CD14-positive monocyte (primary cell): ENCODE measurements at regions not wholly inside any gene's neighbourhood (a gene's known extent, or its start where the extent isn't known, plus 50 kb on each side); places are given as distances from the start of the nearest gene placed in this dataset.

Experiments used
- DNase-seq, 3 donors: peaks; one replicate each; pipeline ENCODE4 v3.0.0-alpha.2; 2011 to 2022
- H2AFZ ChIP-seq: 2 replicates; pipeline ENCODE4 v1.6.0; 2012; ENCODE audit warnings: mild to moderate bottlenecking, low read depth, low read length, inconsistent platforms; ENCODE audit not compliant: insufficient read depth, poor library complexity, severe bottlenecking
- H3K27ac ChIP-seq, 2 donors: 1 replicate in 1 of 2; 2 replicates in 1 of 2; pipeline ENCODE4 v1.5.1; 2012 to 2013; ENCODE audit warnings: low read length in 2 of 2, control low read depth in 1 of 2, inconsistent platforms in 1 of 2, low read depth in 1 of 2, mild to moderate bottlenecking in 1 of 2
- H3K27me3 ChIP-seq, 2 donors: one replicate each; pipeline versions ENCODE4 v1.6.0 to v1.6.1; 2011 to 2013; ENCODE audit warnings: low read length in 2 of 2; ENCODE audit not compliant: control insufficient read depth in 2 of 2, insufficient read depth in 2 of 2
- H3K36me3 ChIP-seq, 2 donors: replicated peaks in 1 of 2; 1 replicate in 1 of 2; 2 replicates in 1 of 2; pipeline versions ENCODE4 v1.5.1 to v1.6.1; 2012 to 2013; ENCODE audit warnings: low read length in 2 of 2, control low read depth in 1 of 2, inconsistent platforms in 1 of 2, mild to moderate bottlenecking in 1 of 2; ENCODE audit not compliant: insufficient read depth in 2 of 2, control insufficient read depth in 1 of 2
- H3K4me1 ChIP-seq, 2 donors: 1 replicate in 1 of 2; 2 replicates in 1 of 2; pipeline versions ENCODE4 v1.5.1 to v1.6.1; 2012 to 2013; ENCODE audit warnings: low read length in 2 of 2, control low read depth in 1 of 2, inconsistent platforms in 1 of 2, mild to moderate bottlenecking in 1 of 2, moderate library complexity in 1 of 2; ENCODE audit not compliant: insufficient read depth in 2 of 2, control insufficient read depth in 1 of 2
- H3K4me2 ChIP-seq: replicated peaks from 2 replicates; pipeline ENCODE3; 2012; ENCODE audit warnings: low read length, moderate library complexity, mild to moderate bottlenecking; ENCODE audit not compliant: poor library complexity, severe bottlenecking; ENCODE audit errors: extremely low read depth
- H3K4me3 ChIP-seq, 3 experiments: fragments of 200-600 bp in 1 of 3; sonication (generic) in 1 of 3; replicated peaks in 1 of 3; 1 replicate in 2 of 3; 2 replicates in 1 of 3; pipeline ENCODE4 v1.5.1; 2011 to 2013; ENCODE audit warnings: low read length in 3 of 3, mild to moderate bottlenecking in 3 of 3, control low read depth in 2 of 3, low read depth in 2 of 3, inconsistent platforms in 1 of 3, moderate library complexity in 1 of 3
- H3K79me2 ChIP-seq: 2 replicates; pipeline ENCODE4 v1.6.0; 2012; ENCODE audit warnings: mild to moderate bottlenecking, control low read depth, inconsistent platforms, low read length, moderate library complexity; ENCODE audit not compliant: insufficient read depth
- H3K9ac ChIP-seq: 2 replicates; pipeline ENCODE4 v1.6.0; 2017; ENCODE audit warnings: low read length, mild to moderate bottlenecking; ENCODE audit not compliant: insufficient read depth, poor library complexity, severe bottlenecking
- H3K9me3 ChIP-seq, 2 donors: replicated peaks in 1 of 2; 1 replicate in 1 of 2; 2 replicates in 1 of 2; pipeline versions ENCODE4 v1.5.1 to v1.6.1; 2012 to 2013; ENCODE audit warnings: low read length in 2 of 2, control low read depth in 1 of 2; ENCODE audit not compliant: control insufficient read depth in 1 of 2, insufficient read depth in 1 of 2
- H4K20me1 ChIP-seq: 2 replicates; pipeline ENCODE4 v1.6.0; 2012; ENCODE audit warnings: mild to moderate bottlenecking, low read length, control low read depth, moderate library complexity; ENCODE audit not compliant: insufficient read depth
- H3K27ac Mint-ChIP-seq, 7 donors: one replicate each; pipeline ENCODE4 v1.8.0; 2020; ENCODE audit warnings: mild to moderate bottlenecking in 7 of 7, mixed read lengths in 7 of 7, moderate library complexity in 6 of 7, inconsistent platforms in 2 of 7
- H3K27me3 Mint-ChIP-seq, 3 donors: one replicate each; pipeline ENCODE4 v1.8.0; 2021 to 2022; ENCODE audit warnings: low read depth in 3 of 3, mild to moderate bottlenecking in 3 of 3, mixed read lengths in 3 of 3, moderate library complexity in 3 of 3, inconsistent platforms in 1 of 3
- H3K36me3 Mint-ChIP-seq, 2 donors: one replicate each; pipeline ENCODE4 v1.8.0; 2020; ENCODE audit warnings: mixed read lengths in 2 of 2, inconsistent platforms in 1 of 2, mild to moderate bottlenecking in 1 of 2
- H3K4me1 Mint-ChIP-seq: one replicate; pipeline ENCODE4 v1.8.0; 2020; ENCODE audit warnings: mild to moderate bottlenecking, mixed read lengths
- H3K4me3 Mint-ChIP-seq, 2 donors: one replicate each; pipeline ENCODE4 v1.8.0; 2020; ENCODE audit warnings: mild to moderate bottlenecking in 2 of 2, mixed read lengths in 2 of 2, moderate library complexity in 1 of 2
- H3K9me3 Mint-ChIP-seq, 7 donors: one replicate each; pipeline ENCODE4 v1.8.0; 2020 to 2022; ENCODE audit warnings: mixed read lengths in 7 of 7, mild to moderate bottlenecking in 6 of 7, moderate library complexity in 6 of 7, inconsistent platforms in 2 of 7
- WGBS: methylation state at CpG from one replicate; pipeline ENCODE4 v1.1.5; 2013; ENCODE audit warnings: missing lambda C conversion rate; ENCODE audit not compliant: insufficient coverage; 5-methylcytosine and 5-hydroxymethylcytosine counted together
- intact Hi-C, 2 donors: fragments of 100-400 bp; cut with micrococcal nuclease; formaldehyde crosslinking; loops; one replicate each; pipeline versions ENCODE4 v1.15.0 to v1.15.1; 2023
- TF ChIP-seq, protein P1 (sequence below): fragments of 200-600 bp; IDR thresholded peaks from one replicate; pipeline ENCODE4 v1.8.0; 2022; ENCODE audit warnings: antibody characterized with exemption, mild to moderate bottlenecking

DNA sequence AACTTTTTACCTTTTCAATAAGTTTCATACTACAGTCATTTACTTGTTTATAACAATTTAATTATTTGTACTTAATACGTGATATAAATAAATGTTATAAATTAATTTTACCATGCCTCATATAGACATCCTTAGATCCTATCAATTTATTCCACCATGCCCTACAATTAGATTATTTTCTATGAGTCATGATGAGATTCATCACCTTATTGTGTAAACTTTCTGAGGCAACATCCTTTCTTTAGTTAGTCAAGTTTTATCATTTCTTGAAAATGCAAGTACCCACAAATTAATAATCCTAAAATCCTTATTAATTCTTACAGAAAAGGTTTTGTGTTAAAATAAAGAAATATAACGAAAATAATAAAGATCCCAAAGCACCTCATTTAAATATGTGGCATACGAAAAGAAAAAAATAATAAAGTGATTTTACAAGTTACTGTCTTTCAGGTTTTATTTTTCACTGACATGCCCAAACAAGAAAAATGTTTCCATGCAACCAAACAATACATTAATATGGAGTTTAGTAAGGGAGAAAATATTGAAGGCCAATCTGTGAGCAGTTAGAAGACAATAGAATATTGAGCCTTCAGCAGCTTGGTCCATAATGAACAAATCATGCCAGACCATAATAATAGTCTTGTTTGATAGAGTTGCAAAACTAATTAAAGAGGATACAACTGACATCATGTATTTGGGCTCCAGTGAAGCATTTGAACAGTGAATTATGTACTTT lies 188.7 kb upstream of the MRPS30 start:
- no peaks in the 10 kb centered on the region for H3K36me3 Mint-ChIP-seq
- Histone ChIP-seq H3K4me3 (no peak overlapping the region), H3K9ac (no peak overlapping the region), H3K9me3 (peaks cover 0 to 3% of the 10 kb centered on the region in 2 donors), H3K36me3 (no peaks in the 10 kb centered on the region), H3K4me1 (no peaks in the 10 kb centered on the region), H4K20me1 (no peaks in the 10 kb centered on the region), H3K27ac (no peak overlapping the region), H3K79me2 (no peaks in the 10 kb centered on the region), H2AFZ (no peak overlapping the region), H3K27me3 (no peaks in the 10 kb centered on the region), H3K4me2 (no peak overlapping the region)
- TF ChIP-seq, protein P1, sequence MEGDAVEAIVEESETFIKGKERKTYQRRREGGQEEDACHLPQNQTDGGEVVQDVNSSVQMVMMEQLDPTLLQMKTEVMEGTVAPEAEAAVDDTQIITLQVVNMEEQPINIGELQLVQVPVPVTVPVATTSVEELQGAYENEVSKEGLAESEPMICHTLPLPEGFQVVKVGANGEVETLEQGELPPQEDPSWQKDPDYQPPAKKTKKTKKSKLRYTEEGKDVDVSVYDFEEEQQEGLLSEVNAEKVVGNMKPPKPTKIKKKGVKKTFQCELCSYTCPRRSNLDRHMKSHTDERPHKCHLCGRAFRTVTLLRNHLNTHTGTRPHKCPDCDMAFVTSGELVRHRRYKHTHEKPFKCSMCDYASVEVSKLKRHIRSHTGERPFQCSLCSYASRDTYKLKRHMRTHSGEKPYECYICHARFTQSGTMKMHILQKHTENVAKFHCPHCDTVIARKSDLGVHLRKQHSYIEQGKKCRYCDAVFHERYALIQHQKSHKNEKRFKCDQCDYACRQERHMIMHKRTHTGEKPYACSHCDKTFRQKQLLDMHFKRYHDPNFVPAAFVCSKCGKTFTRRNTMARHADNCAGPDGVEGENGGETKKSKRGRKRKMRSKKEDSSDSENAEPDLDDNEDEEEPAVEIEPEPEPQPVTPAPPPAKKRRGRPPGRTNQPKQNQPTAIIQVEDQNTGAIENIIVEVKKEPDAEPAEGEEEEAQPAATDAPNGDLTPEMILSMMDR: no peak
- H3K9me3 Mint-ChIP-seq: peaks cover 0 to 7% (median 0%) of the 10 kb centered on the region in 7 donors
- no peak overlapping the region for H3K4me3 Mint-ChIP-seq
- no peak for DNase-seq
- H3K4me1 Mint-ChIP-seq: no peaks in the 10 kb centered on the region
- intact Hi-C loops: no loop called here
- WGBS: no CpG with 5 or more reads among the region's 3 CpGs
- H3K27me3 Mint-ChIP-seq: no peaks in the 10 kb centered on the region
- H3K27ac Mint-ChIP-seq: no peak overlapping the region

DNA sequence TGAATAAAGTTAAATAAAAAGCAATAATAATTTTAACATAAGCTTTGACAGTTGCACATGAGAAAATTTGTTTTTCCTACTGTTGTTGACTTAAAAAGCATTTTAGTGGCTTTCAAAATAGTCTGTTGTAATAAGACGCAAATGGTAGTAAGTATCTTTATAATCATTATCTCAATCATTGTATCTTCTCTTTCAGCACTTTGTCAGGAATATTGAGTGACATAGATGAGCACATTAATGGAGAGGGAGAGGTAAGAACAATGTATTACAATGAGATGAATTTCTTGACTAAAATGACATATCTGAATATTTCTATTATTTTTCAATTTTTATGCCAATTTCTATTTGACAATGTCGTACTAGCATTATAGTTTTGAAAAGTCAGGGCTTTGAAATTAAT lies 193.9 kb upstream of the MRPS30 start:
- Histone ChIP-seq H3K9me3 (no peaks in the 10 kb centered on the region), H3K9ac (no peak overlapping the region), H3K27me3 (no peaks in the 10 kb centered on the region), H3K4me1 (no peaks in the 10 kb centered on the region), H3K4me2 (no peak overlapping the region), H3K36me3 (no peaks in the 10 kb centered on the region), H3K4me3 (no peak overlapping the region), H3K27ac (no peak overlapping the region), H2AFZ (no peak overlapping the region), H4K20me1 (no peaks in the 10 kb centered on the region), H3K79me2 (no peaks in the 10 kb centered on the region)
- Mint-ChIP-seq H3K27me3 (no peaks in the 10 kb centered on the region), H3K4me3 (no peak overlapping the region), H3K27ac (no peak overlapping the region), H3K9me3 (peaks cover 0 to 7% (median 0%) of the 10 kb centered on the region in 7 donors), H3K4me1 (no peaks in the 10 kb centered on the region), H3K36me3 (no peaks in the 10 kb centered on the region)
- no peak for DNase-seq
- no CpG with 5 or more reads among the region's 2 CpGs for WGBS
- intact Hi-C loops: no loop called here
- TF ChIP-seq, protein P1: no peak
